Psoas muscle (tissue), 7 donors: ENCODE measurements at regions not wholly inside any gene's neighbourhood (a gene's known extent, or its start where the extent isn't known, plus 50 kb on each side); places are given as distances from the start of the nearest gene placed in this dataset.

Source experiments
- ATAC-seq, 4 donors: fragments of 200-7000 bp; cut with Tn5 transposase; one replicate each; pipeline ENCODE4 v1.9.1; 2020; ENCODE audit warnings: moderate library complexity in 3 of 4, mild to moderate bottlenecking in 2 of 4
- DNase-seq, 2 donors: peaks; one replicate each; pipeline ENCODE4 v3.0.0-alpha.2; 2020
- H3K27ac ChIP-seq: fragments of 200-600 bp; one replicate; pipeline ENCODE4 v1.8.0; 2022
- H3K27me3 ChIP-seq, 3 donors: fragments of 200-600 bp in 1 of 3; one replicate each; pipeline versions ENCODE4 v1.6.1 to v1.8.0; 2013 to 2022; ENCODE audit warnings: low read length in 2 of 3, mild to moderate bottlenecking in 2 of 3, moderate library complexity in 1 of 3; ENCODE audit not compliant: insufficient read depth in 3 of 3
- H3K36me3 ChIP-seq, 2 donors: fragments of 200-600 bp in 1 of 2; one replicate each; pipeline versions ENCODE4 v1.6.1 to v1.8.0; 2013 to 2022; ENCODE audit warnings: low read depth in 1 of 2, mild to moderate bottlenecking in 1 of 2, moderate library complexity in 1 of 2; ENCODE audit not compliant: insufficient read depth in 1 of 2
- H3K4me1 ChIP-seq: fragments of 200-600 bp; one replicate; pipeline ENCODE4 v1.8.0; 2022
- H3K4me3 ChIP-seq: fragments of 200-600 bp; one replicate; pipeline ENCODE4 v1.8.0; 2022; ENCODE audit warnings: mild to moderate bottlenecking
- H3K9me3 ChIP-seq: fragments of 200-600 bp; one replicate; pipeline ENCODE4 v1.8.0; 2022
- WGBS, 3 donors: extraction: QIAGEN DNeasy Blood & Tissue Kit; methylation state at CpG; one replicate each; pipeline versions ENCODE4 v1.1.6 to v1.1.7; 2013; 5-methylcytosine and 5-hydroxymethylcytosine counted together
- intact Hi-C, 2 donors: fragments of 100-400 bp; cut with DNase I; formaldehyde crosslinking; loops; one replicate each; pipeline versions ENCODE4 v1.11.0 to v1.14.2; 2022
- TF ChIP-seq, protein P1 (sequence below): fragments of 200-600 bp; IDR thresholded peaks from one replicate; pipeline ENCODE4 v1.8.0; 2022; ENCODE audit warnings: antibody characterized with exemption
- donor health status: healthy with polysubstance abuse.
- donor health status: DM: no; HTN: no; CAD: no; lungs with moderate emphysema.
- donor health status: Bipolar disorder and iron deficiency.
- donor health status: healthy.
- donor health status: DM: yes; HTN: yes; CAD: no.
- donor health status: DM: no; HTN: no; CAD: no.
- donor health status: DM: yes; HTN: yes; CAD: no.

DNA sequence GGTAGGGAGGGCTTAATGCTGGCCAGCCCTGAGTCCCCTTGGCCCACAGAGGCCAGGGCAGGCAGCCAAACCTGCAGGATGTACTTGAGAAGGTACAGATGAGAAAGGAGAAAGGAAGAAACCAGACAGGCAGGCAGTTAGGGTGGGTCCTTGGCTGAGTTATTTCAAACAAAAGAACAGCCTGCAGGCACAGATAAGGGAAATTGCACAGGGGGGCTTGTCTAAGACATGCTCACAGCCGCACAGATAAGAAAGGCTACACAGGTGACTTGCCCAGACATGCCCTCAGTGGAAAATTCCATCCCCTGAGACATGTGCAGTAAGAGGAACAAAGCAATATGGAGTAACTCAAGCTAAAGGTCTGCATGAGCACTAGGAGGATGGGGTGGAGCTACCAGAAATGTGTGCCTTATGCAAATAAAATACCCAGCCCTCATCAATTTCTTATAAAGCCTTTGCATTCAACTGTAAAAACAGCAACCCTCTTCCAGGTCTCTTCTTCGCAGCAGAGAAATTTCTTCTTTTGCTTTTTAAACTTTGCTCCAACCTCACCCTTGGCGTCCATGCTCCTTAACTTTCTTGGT lies 158.2 kb upstream of the RGS6 start:
- 78 to 93% (median 87%) methylated on average over 3 of the region's 3 CpGs for WGBS, 3 donors
- no peak for ATAC-seq
- H3K27ac ChIP-seq: no peak overlapping the region
- H3K4me1 ChIP-seq: no peaks in the 10 kb centered on the region
- H3K4me3 ChIP-seq: no peak overlapping the region
- H3K9me3 ChIP-seq: no peaks in the 10 kb centered on the region
- peaks cover 0 to 3% (median 0%) of the 10 kb centered on the region in 3 donors for H3K27me3 ChIP-seq
- no peaks in the 10 kb centered on the region for H3K36me3 ChIP-seq
- no peak for DNase-seq
- intact Hi-C loops: no loop called here
- TF ChIP-seq, protein P1, sequence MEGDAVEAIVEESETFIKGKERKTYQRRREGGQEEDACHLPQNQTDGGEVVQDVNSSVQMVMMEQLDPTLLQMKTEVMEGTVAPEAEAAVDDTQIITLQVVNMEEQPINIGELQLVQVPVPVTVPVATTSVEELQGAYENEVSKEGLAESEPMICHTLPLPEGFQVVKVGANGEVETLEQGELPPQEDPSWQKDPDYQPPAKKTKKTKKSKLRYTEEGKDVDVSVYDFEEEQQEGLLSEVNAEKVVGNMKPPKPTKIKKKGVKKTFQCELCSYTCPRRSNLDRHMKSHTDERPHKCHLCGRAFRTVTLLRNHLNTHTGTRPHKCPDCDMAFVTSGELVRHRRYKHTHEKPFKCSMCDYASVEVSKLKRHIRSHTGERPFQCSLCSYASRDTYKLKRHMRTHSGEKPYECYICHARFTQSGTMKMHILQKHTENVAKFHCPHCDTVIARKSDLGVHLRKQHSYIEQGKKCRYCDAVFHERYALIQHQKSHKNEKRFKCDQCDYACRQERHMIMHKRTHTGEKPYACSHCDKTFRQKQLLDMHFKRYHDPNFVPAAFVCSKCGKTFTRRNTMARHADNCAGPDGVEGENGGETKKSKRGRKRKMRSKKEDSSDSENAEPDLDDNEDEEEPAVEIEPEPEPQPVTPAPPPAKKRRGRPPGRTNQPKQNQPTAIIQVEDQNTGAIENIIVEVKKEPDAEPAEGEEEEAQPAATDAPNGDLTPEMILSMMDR: no peak

DNA sequence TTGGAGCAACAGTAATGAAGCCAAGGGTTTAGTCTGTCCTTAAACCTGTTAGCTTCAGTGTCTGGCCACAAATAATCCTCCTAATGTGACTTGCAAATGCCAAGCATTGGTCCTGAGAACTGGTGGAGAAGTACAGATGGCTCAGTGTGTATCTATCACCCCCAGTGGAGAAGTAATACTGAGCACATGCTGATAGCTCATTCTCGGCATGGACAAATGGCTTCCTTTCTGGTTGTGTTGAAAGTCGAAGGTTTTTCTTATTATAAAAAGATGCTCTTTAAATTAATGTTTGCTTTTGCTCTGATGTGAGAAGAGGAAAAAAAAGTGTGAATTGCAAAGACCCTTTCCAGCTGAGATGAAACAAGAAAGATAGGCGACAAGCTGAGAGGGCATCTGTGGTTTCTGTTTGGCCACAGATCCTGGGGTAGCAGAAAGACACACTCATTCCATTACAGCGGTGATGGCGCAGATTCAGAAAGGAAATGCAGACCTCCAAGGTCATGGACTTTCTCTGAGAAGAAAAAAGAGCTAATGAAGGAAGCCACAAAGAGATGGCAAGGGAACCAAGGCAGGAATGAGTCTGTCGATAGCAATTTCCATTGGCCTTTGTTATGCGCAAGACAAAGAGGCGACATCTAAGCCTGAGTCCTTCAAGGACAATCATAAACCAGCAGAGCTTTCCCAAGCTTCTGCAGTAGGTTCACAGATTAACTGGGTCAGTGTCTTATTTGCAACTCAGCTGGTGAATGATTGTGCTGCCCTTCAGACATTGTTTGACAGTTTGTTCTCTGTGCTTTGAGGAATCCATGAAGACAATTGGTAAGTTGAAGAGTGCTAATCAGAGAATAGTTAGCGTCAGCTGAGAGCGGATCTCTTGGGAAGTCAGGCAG lies 155.5 kb upstream of the RGS6 start:
- Histone ChIP-seq H3K27me3 (peaks cover 0 to 3% (median 0%) of the 10 kb centered on the region in 3 donors), H3K4me3 (no peak overlapping the region), H3K4me1 (no peaks in the 10 kb centered on the region), H3K9me3 (no peaks in the 10 kb centered on the region), H3K36me3 (no peaks in the 10 kb centered on the region), H3K27ac (no peak overlapping the region)
- WGBS, 3 donors: 58 to 63% (median 60%) methylated on average over 10 of the region's 10 CpGs
- TF ChIP-seq, protein P1: no peak
- no peak for ATAC-seq
- intact Hi-C loops: no loop called here
- no peak for DNase-seq

DNA sequence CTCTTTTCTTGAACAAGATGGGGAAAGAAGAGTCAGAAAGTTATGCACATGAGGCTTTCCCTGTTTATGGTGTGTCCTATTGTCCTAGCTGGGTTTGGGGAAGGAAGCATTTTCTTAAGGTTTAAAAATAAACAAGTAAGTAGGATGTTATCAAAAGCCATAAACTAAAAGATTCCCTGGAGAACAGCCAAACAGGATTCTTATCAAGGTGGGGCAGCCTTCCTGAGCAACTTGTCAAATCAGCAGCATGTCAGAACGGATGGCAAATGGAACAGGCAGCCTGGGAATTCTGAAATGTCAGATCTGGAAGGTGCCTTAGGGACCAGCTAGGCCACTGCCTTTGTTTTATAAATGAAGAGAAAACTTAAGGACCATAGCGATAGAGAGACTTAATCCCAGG lies 152.2 kb upstream of the RGS6 start:
- WGBS, 3 donors: 49 to 58% (median 54%) methylated on average over 2 of the region's 2 CpGs
- Histone ChIP-seq H3K27ac (no peak overlapping the region), H3K9me3 (no peaks in the 10 kb centered on the region), H3K4me3 (no peak overlapping the region), H3K27me3 (no peaks in the 10 kb centered on the region), H3K4me1 (no peaks in the 10 kb centered on the region), H3K36me3 (no peaks in the 10 kb centered on the region)
- intact Hi-C loops: no loop called here
- TF ChIP-seq, protein P1: no peak
- ATAC-seq (peak in 1 of 4 donors; percentile 38), DNase-seq (no peak)

DNA sequence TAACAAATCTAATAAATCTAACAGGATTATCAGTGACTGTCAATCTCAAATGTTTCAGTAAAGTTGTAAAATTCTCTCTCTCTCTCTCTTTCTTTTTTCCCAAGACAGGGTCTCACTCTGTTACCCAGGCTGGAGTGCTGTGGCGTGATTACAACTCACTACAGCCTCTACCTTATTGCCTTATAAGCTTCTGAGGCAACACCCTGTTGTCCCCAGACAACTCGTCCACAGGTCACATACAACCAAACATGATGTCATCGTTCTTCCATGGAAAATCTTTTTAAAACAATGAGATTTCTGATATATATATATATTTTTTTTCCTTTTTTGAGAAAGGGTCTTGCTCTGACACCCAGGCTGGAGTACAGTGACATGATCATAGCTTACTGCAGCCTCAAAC lies 151.4 kb upstream of the RGS6 start:
- H3K9me3 ChIP-seq: no peaks in the 10 kb centered on the region
- intact Hi-C loops: no loop called here
- H3K4me1 ChIP-seq: no peaks in the 10 kb centered on the region
- no peaks in the 10 kb centered on the region for H3K36me3 ChIP-seq
- no peak for ATAC-seq
- H3K4me3 ChIP-seq: no peak overlapping the region
- H3K27ac ChIP-seq: no peak overlapping the region
- TF ChIP-seq, protein P1: no peak
- no peaks in the 10 kb centered on the region for H3K27me3 ChIP-seq
- WGBS, 3 donors: 64 to 67% (median 64%) methylated on average over 3 of the region's 3 CpGs
- DNase-seq: no peak
